GM13977 (cell line): ENCODE measurements at regions not wholly inside any gene's neighbourhood (a gene's known extent, or its start where the extent isn't known, plus 50 kb on each side); places are given as distances from the start of the nearest gene placed in this dataset.

Source experiments
- DNase-seq: peaks from one replicate; pipeline ENCODE4 v3.0.0; 2012; ENCODE audit warnings: low spot score
- CTCF ChIP-seq: IDR thresholded peaks from 2 replicates; pipeline ENCODE4 v1.5.1; 2012; ENCODE audit warnings: mild to moderate bottlenecking, control low read depth; ENCODE audit not compliant: insufficient read depth; ENCODE audit errors: extremely low read depth, missing control alignments
- in situ Hi-C: fragments of 300-500 bp; cut with MboI; formaldehyde crosslinking; loops from one replicate; pipeline ENCODE4 v1.12.0; 2022; ENCODE audit warnings: low sequenced_read_pairs, low pct_unique_long_range_greater_than_20kb, mixed read lengths, inconsistent platforms; ENCODE audit not compliant: unreplicated experiment

GRCh38 chr3:23648996-23649395 lies 156.8 kb upstream of the UBE2E1 start:
- in situ Hi-C loops = no loop called here
- TF ChIP-seq CTCF = no peak
- no peak for DNase-seq

- no peak for DNase-seq
- in situ Hi-C loops = no loop called here
- no peak for TF ChIP-seq CTCF
Measured at GRCh38 chr3:23649448-23649847, 156.3 kb upstream of the UBE2E1 start.

GRCh38 chr3:23650371-23651140 lies 155.2 kb upstream of the UBE2E1 start:
- in situ Hi-C loops = no loop called here

GRCh38 chr3:23653647-23654525 lies 151.9 kb upstream of the UBE2E1 start:
- peak; percentile 60 for DNase-seq

More at GRCh38 chr3:23650371-23651140, 155.2 kb upstream of the UBE2E1 start:
- DNase-seq = no peak
- no peak for TF ChIP-seq CTCF

GRCh38 chr3:23654571-23654970 lies 151.2 kb upstream of the UBE2E1 start:
- peak; percentile 22 for DNase-seq
- in situ Hi-C loops = no loop called here
- no peak for TF ChIP-seq CTCF

More at GRCh38 chr3:23653647-23654525, 151.9 kb upstream of the UBE2E1 start:
- in situ Hi-C loops = no loop called here
- TF ChIP-seq CTCF = no peak

GRCh38 chr3:23655749-23656148 lies 150.0 kb upstream of the UBE2E1 start:
- in situ Hi-C loops = no loop called here
- no peak for TF ChIP-seq CTCF
- DNase-seq = no peak
